ENCODE measurements at regions not wholly inside any gene's neighbourhood (a gene's known extent, or its start where the extent isn't known, plus 50 kb on each side); places are given as distances from the start of the nearest gene placed in this dataset.

GRCh38 chr1:172934417-172934762 lies 116.4 kb downstream of the TNFSF18 start:
- Histone ChIP-seq H3K4me2 (ENCODE audit: low read length) (no peak overlapping the region), H3F3A (ENCODE audit: insufficient read depth, low read length) (no peaks in the 10 kb centered on the region), H2AFZ (ENCODE audit: low read length) (no peak overlapping the region), H3K27me3 (ENCODE audit: insufficient read depth, low read length) (no peaks in the 10 kb centered on the region), H3K9me3 (ENCODE audit: low read length) (no peaks in the 10 kb centered on the region), H4K20me1 (ENCODE audit: insufficient read depth, low read length) (no peaks in the 10 kb centered on the region), H3K36me3 (ENCODE audit: insufficient read depth, low read length) (no peaks in the 10 kb centered on the region), H3K9me2 (ENCODE audit: low read depth, low read length) (no peaks in the 10 kb centered on the region), H3K9ac (ENCODE audit: low read length) (no peak overlapping the region), H3K27ac (ENCODE audit: low read depth, low read length, poor library complexity, severe bottlenecking) (no peak overlapping the region), H3K4me1 (ENCODE audit: insufficient read depth, low read length, severe bottlenecking) (no peaks in the 10 kb centered on the region), H3K79me2 (ENCODE audit: insufficient read depth, low read length) (no peaks in the 10 kb centered on the region), H3K4me3 (ENCODE audit: low read depth, low read length, poor library complexity, severe bottlenecking) (no peak overlapping the region)
- TF ChIP-seq EZH2 (IDR thresholded peaks at IDR 0.05; ENCODE audit: borderline replicate concordance, low read length) = no peak

GRCh38 chr1:172935062-172935592 lies 115.6 kb downstream of the TNFSF18 start:
- no peaks in the 10 kb centered on the region for H3K4me1 ChIP-seq (ENCODE audit: insufficient read depth, low read length, severe bottlenecking)

GRCh38 chr1:172936088-172936645 lies 114.6 kb downstream of the TNFSF18 start:
- H3K9me2 ChIP-seq (ENCODE audit: low read depth, low read length) = no peaks in the 10 kb centered on the region
- H3K4me2 ChIP-seq (ENCODE audit: low read length) = no peak overlapping the region
- no peak overlapping the region for H3K4me3 ChIP-seq (ENCODE audit: low read depth, low read length, poor library complexity, severe bottlenecking)
- no peaks in the 10 kb centered on the region for H3K79me2 ChIP-seq (ENCODE audit: insufficient read depth, low read length)
- no peak overlapping the region for H3K27ac ChIP-seq (ENCODE audit: low read depth, low read length, poor library complexity, severe bottlenecking)
- no peaks in the 10 kb centered on the region for H3K4me1 ChIP-seq (ENCODE audit: insufficient read depth, low read length, severe bottlenecking)
- no peak overlapping the region for H3K9ac ChIP-seq (ENCODE audit: low read length)
- H4K20me1 ChIP-seq (ENCODE audit: insufficient read depth, low read length) = no peaks in the 10 kb centered on the region
- H3K36me3 ChIP-seq (ENCODE audit: insufficient read depth, low read length) = no peaks in the 10 kb centered on the region
- no peak overlapping the region for H2AFZ ChIP-seq (ENCODE audit: low read length)
- no peaks in the 10 kb centered on the region for H3K9me3 ChIP-seq (ENCODE audit: low read length)
- no peaks in the 10 kb centered on the region for H3F3A ChIP-seq (ENCODE audit: insufficient read depth, low read length)
- H3K27me3 ChIP-seq (ENCODE audit: insufficient read depth, low read length) = no peaks in the 10 kb centered on the region
- TF ChIP-seq CTCF (IDR thresholded peaks at IDR 0.05; ENCODE audit: low read length) (no peak), EZH2 (IDR thresholded peaks at IDR 0.05; ENCODE audit: borderline replicate concordance, low read length) (no peak)

More at GRCh38 chr1:172935062-172935592, 115.6 kb downstream of the TNFSF18 start:
- no peaks in the 10 kb centered on the region for H3K27me3 ChIP-seq (ENCODE audit: insufficient read depth, low read length)
- no peaks in the 10 kb centered on the region for H3F3A ChIP-seq (ENCODE audit: insufficient read depth, low read length)
- H3K4me2 ChIP-seq (ENCODE audit: low read length) = no peak overlapping the region
- H2AFZ ChIP-seq (ENCODE audit: low read length) = no peak overlapping the region
- TF ChIP-seq CTCF (IDR thresholded peaks at IDR 0.05; ENCODE audit: low read length) = no peak
- TF ChIP-seq EZH2 (IDR thresholded peaks at IDR 0.05; ENCODE audit: borderline replicate concordance, low read length) = no peak
- H3K9me2 ChIP-seq (ENCODE audit: low read depth, low read length) = no peaks in the 10 kb centered on the region
- no peak overlapping the region for H3K27ac ChIP-seq (ENCODE audit: low read depth, low read length, poor library complexity, severe bottlenecking)
- H3K4me3 ChIP-seq (ENCODE audit: low read depth, low read length, poor library complexity, severe bottlenecking) = no peak overlapping the region
- no peaks in the 10 kb centered on the region for H3K36me3 ChIP-seq (ENCODE audit: insufficient read depth, low read length)
- no peaks in the 10 kb centered on the region for H4K20me1 ChIP-seq (ENCODE audit: insufficient read depth, low read length)
- H3K9ac ChIP-seq (ENCODE audit: low read length) = no peak overlapping the region
- H3K79me2 ChIP-seq (ENCODE audit: insufficient read depth, low read length) = no peaks in the 10 kb centered on the region
- H3K9me3 ChIP-seq (ENCODE audit: low read length) = no peaks in the 10 kb centered on the region

- no peak overlapping the region for H3K4me2 ChIP-seq (ENCODE audit: low read length)
- H3F3A ChIP-seq (ENCODE audit: insufficient read depth, low read length) = no peaks in the 10 kb centered on the region
- no peaks in the 10 kb centered on the region for H3K9me2 ChIP-seq (ENCODE audit: low read depth, low read length)
- H3K36me3 ChIP-seq (ENCODE audit: insufficient read depth, low read length) = no peaks in the 10 kb centered on the region
- no peaks in the 10 kb centered on the region for H3K79me2 ChIP-seq (ENCODE audit: insufficient read depth, low read length)
- H3K9me3 ChIP-seq (ENCODE audit: low read length) = no peaks in the 10 kb centered on the region
- H2AFZ ChIP-seq (ENCODE audit: low read length) = no peak overlapping the region
- TF ChIP-seq CTCF (IDR thresholded peaks at IDR 0.05; ENCODE audit: low read length) (no peak), EZH2 (IDR thresholded peaks at IDR 0.05; ENCODE audit: borderline replicate concordance, low read length) (no peak)
- no peaks in the 10 kb centered on the region for H4K20me1 ChIP-seq (ENCODE audit: insufficient read depth, low read length)
- no peaks in the 10 kb centered on the region for H3K27me3 ChIP-seq (ENCODE audit: insufficient read depth, low read length)
- no peak overlapping the region for H3K4me3 ChIP-seq (ENCODE audit: low read depth, low read length, poor library complexity, severe bottlenecking)
- no peaks in the 10 kb centered on the region for H3K4me1 ChIP-seq (ENCODE audit: insufficient read depth, low read length, severe bottlenecking)
- H3K9ac ChIP-seq (ENCODE audit: low read length) = no peak overlapping the region
- H3K27ac ChIP-seq (ENCODE audit: low read depth, low read length, poor library complexity, severe bottlenecking) = no peak overlapping the region
These were observed 112.1 kb downstream of the TNFSF18 start for GRCh38 chr1:172938681-172939080.
